HG02642 (cell line): ENCODE measurements at regions not wholly inside any gene's neighbourhood (a gene's known extent, or its start where the extent isn't known, plus 50 kb on each side); places are given as distances from the start of the nearest gene placed in this dataset.
"Not testable (repeated sequence)": the region's sequence is repeated elsewhere in the genome, so short reads cannot be mapped to it uniquely, and the experiment has no call there.

Experiments
- ATAC-seq: cut with Tn5 transposase; IDR thresholded peaks from one replicate; pipeline ENCODE4 v1.9.1; 2021; ENCODE audit warnings: mild to moderate bottlenecking; ENCODE audit not compliant: unreplicated experiment, poor library complexity

GRCh38 chr7:91397096-91397495 lies 132.9 kb downstream of the FZD1 start:
- no peak for ATAC-seq

DNA sequence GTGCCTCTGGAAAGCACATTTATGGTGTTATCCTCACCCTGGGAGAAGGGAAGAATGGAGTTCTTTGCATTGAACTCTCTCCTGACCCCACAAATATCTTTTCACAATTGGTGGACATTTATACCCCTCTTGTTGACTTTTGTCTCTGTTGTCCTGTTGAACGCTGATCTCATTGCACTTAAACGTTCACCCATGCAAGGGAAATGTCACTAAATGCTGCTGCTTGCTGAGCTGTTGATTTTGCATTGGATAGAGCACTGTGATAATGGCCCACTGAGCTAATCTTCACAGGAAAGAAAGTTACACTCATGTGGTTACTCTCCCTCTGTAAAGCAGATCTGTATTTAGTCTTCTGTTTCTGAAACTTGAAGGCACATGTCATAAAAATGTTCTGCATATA lies 133.4 kb downstream of the FZD1 start:
- ATAC-seq, result no peak

DNA sequence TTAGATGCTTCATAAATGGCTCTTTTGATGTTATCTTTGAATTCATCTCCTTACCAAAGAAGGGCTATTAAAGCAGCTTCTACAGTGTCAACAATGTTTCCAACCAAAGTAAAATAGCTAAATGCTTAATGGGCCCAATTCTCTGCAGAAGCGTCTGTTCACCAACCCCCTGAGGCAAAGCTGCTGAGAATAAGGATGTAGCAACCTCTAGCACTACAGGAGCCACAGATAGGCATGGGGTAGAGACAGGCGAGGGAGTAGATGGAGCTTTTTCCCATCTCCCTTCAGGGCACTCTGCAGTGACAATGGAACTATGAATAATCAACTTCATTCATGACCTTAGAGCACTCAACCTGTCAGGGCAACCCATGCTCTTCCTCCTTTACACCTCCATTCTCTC lies 134.1 kb downstream of the FZD1 start:
- no peak for ATAC-seq

DNA sequence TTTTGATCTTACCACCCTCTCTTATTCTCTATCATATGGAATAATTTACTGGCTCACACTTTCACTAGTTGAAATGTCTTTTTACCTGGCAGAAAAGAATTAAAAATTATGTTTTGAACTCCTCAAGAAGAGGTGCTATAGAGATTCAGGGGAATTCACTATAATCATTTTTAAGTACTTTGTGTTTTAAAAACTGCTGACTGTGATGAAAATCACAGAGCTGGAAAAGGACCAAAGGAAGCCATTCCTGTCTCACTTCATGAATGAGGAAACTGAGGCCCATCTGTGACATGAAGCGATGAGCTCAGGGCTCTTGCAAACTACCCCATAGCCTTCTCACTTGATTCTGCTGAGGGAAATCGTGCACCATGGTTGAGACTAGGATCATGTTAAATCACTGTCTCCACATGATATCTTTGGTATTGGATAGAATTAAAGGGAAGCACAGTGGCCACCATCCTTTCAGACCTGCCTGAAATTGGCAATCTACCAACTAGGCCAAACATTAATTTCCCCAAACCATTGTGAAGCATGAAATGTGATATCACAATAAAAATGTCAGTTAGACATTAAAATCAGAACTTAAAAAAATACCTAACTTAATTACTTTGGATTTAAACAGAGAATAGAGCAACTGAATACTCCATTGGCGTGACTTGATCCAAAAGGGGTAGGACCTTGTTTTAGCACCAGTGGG lies 141.0 kb downstream of the FZD1 start:
- no peak for ATAC-seq

GRCh38 chr7:91405873-91406272 lies 141.6 kb downstream of the FZD1 start:
- not testable (repeated sequence) for ATAC-seq

DNA sequence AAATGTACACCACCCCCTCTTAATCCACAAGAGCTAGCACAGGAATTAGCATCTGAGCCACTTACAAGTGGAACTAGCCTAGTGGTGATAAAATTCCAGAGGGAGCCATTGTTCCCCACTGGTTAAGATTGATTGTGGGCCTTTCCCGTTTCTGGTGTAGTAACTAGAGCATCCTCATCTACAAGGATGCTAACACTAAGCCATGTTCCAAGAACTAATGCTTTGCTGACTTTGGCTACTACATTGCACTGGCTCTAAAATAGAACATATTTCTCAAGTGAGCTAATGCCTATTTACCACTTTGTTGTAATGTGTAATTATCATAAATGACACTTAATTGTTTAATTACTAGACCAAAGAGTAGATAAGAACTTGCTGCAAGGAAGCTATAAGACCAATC lies 143.7 kb downstream of the FZD1 start:
- ATAC-seq, result no peak

- ATAC-seq, result no peak
Measured at GRCh38 chr7:91408388-91409154, 144.3 kb downstream of the FZD1 start.

- ATAC-seq, result no peak
Measured at GRCh38 chr7:91411060-91411459, 146.8 kb downstream of the FZD1 start.

DNA sequence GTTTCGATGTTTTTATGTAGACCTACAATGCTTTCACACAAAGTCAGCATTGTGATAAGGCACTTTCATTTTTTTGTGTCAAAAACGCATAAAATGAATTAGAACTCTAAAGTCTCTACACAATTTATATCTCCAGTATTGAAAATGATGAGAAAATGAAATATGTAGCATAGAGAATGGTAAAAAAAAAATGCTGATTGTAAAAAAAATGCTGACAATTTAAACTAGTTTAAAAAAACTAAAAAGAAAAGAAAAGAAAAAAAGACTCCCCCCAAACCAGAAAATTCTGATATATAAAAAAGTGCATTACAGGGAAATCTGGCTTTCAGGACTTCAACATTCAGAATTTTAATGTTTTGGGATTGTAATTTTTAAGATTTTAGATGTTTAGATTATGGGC lies 148.1 kb downstream of the FZD1 start:
- no peak for ATAC-seq

- no peak for ATAC-seq
Measured at GRCh38 chr7:91414734-91415133, 150.5 kb downstream of the FZD1 start.

- no peak for ATAC-seq
Measured at GRCh38 chr7:91416155-91416865, 152.1 kb downstream of the FZD1 start.

- ATAC-seq, result no peak
Measured at GRCh38 chr7:91420606-91421005, 156.4 kb downstream of the FZD1 start.

- ATAC-seq, result no peak
Measured at GRCh38 chr7:91421018-91421417, 156.8 kb downstream of the FZD1 start.

DNA sequence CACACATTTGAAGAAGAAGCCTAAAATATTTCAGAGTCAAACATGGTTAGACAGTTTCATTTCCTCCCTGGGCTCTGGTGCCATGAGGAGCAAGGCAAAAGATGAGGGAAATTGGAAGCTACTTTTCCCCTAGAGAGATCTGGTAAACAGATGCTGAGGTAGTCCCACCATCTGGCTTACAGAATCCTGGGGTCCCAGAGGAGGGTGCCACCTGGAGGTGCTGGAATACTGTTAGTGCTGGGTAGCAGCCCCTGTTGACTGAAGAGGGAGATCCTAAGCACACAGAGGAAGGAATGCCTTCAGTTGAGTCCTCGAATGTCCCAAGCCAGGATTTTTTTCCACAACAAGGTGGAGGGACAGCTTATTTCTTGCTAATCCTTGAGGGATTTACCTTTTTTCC lies 160.1 kb downstream of the FZD1 start:
- ATAC-seq, result no peak

- no peak for ATAC-seq
Measured at GRCh38 chr7:91425149-91425548, 160.9 kb downstream of the FZD1 start.

DNA sequence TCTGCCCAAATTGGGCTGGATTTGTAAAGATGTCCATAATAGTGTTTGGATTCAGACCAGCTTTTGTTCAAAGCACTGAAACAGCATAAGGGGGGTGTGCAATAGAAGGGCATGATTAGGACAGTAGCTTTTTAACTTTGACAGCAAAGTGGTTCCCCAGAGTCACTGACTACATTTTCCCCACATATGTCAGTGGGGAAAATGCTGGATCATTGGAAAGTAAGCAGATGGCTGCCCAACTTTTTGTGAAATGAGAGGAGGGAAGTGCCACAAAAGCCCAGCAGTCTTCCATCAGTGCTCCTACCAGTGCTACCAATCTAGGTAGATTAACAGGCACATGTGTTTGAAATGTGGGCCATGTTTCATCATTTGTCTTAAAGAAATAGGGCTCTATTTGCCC lies 162.8 kb downstream of the FZD1 start:
- no peak for ATAC-seq

- ATAC-seq, result no peak
Measured at GRCh38 chr7:91431601-91432000, 167.4 kb downstream of the FZD1 start.

DNA sequence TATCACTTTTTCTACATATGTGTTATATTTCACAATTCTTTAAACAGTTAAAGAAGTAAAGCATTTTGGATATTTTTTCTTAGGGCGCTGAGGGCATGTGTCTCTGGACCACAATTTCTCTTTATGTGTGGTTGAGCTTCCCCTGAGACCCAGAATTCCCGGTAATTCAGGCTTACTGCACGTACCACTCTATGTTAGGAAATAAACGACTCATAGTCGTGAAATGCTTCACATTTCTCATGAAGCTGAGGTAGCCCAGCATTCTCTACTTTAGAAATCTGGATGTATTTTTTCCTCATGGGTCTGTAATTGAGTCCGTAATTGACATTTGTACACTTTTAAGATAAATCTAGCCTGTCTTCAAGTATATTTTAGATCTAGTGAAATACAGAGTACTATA lies 170.6 kb downstream of the FZD1 start:
- ATAC-seq, result no peak

DNA sequence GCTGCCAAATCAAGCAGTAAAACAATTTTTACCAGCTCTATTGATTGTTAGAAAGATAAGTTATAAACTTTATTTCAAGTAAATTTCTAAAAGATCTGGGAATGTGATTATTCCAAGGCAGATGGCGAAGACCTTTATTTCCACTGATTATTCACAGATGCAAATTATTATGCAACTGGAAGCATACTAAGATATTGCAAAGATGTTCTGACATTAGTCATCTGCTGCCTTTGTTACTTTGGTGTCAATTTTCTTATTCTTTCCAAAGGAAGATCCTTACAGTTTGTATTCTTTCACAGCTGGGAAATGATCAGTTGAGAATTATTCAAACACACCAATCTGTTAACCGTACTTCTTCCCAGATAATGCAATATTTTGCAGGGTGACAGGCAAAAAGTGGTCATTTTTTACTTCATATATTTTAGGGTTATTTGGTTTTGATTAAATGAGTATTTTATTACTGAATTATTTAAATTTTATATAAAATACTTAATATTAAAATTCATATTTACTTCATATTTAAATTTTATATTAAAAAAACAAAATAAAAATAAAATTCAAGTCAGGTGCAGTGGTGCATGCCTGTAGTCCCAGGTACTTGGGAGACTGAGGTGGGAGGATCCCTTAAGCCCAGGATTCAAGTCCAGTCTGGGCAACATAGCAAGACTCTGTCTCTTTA lies 171.3 kb downstream of the FZD1 start:
- no peak for ATAC-seq

GRCh38 chr7:91436655-91437054 lies 172.4 kb downstream of the FZD1 start:
- no peak for ATAC-seq

GRCh38 chr7:91440198-91440597 lies 176.0 kb downstream of the FZD1 start:
- not testable (repeated sequence) for ATAC-seq
